ENCODE measurements at regions not wholly inside any gene's neighbourhood (a gene's known extent, or its start where the extent isn't known, plus 50 kb on each side); places are given as distances from the start of the nearest gene placed in this dataset.
"Not testable (repeated sequence)": the region's sequence is repeated elsewhere in the genome, so short reads cannot be mapped to it uniquely, and the experiment has no call there.

- DNase-seq = no peak
Measured at GRCh38 chr7:13107291-13107690, 419.9 kb downstream of the ARL4A start.

GRCh38 chr7:13108061-13108460 is 420.6 kb downstream of the ARL4A start:
- DNase-seq = no peak

DNA sequence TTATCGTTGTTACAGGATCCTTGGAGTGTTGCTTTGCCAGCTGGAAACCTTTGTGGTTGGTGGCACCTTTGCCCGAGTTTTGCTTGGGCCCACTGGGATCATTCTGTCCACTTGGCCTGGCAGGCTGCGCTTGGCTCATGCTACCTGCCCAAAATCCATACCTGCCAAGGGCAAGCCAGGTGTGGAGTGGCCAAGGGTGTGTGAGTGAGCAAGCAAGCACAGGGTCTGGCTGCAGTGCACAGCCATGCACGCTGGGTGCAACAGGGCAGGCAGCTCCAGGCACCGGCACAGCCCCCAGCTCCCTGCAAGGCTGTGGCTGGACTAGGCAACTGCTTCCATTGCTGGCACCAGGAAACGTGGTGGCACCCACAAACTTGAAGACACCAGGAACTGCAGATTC is 421.8 kb downstream of the ARL4A start:
- no peak for DNase-seq

GRCh38 chr7:13110107-13110506 is 422.7 kb downstream of the ARL4A start:
- no peak for DNase-seq

DNA sequence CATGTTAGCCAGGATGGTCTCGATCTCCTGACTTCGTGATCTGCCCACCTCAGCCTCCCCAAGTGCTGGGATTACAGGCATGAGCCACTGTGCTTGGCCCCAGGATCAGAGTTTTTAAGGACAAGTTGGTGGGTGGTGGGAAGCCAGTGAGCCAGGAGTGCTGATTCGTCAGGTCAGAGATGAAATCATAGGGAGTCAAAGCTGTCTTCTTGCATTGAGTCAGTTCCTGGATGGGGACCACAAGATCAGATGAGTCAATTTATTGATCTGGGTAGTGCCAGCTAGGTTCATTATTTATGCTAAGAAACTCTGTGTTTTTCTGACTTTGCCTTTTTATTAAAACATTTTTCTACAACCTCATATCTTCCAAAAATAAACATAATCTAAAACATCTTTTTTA is 423.8 kb downstream of the ARL4A start:
- no peak for DNase-seq

DNA sequence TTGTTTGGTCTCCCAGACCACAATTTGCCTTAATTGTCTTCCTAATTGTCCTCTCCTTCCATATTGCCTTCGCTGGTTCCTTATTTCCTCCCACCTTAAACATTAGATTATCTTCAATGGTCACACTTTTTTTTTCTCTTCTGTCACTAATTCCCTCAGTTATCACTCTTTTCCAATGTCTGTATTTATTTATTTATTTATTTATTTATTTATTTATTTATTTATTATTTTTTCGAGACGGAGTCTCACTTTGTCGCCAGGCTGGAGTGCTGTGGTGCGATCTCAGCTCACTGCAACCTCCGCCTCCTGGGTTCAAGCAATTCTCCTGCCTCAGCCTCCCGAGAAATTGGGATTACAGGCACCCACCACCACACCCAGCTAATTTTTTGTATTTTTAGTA is 426.8 kb downstream of the ARL4A start:
- not testable (repeated sequence) for DNase-seq

DNA sequence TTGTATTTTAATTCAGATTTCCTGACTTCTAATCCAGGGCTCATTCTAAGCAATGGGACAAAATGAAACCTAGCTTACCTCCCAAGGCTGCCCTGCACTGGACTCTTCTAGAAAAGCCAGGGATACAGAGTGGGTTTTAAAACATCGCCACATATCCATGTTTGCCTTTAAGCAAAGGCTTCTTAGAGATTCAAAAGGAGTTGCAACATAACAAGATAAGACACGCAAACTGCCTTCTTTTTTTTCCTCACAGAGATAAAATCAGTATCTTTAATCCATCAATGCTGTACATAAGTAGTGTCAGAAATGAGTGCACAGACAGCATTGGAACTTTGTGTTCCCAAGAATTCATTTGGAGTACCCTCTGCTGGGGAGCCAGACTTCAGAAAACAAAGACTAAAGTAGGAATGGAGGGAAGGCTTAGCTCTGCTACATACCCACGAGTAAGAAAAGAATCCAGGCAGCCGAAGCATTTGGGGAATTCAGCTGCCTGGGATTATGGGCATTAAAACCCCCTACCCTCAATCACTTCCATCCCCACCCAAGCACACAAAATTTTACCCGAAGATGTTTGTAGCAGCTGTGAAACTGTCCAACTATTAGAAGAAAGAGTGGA is 427.8 kb downstream of the ARL4A start:
- no peak for DNase-seq

- no peak for DNase-seq
Measured at GRCh38 chr7:13115855-13116254, 428.4 kb downstream of the ARL4A start.

- DNase-seq = no peak
Measured at GRCh38 chr7:13117103-13117502, 429.7 kb downstream of the ARL4A start.

GRCh38 chr7:13117592-13117991 is 430.2 kb downstream of the ARL4A start:
- DNase-seq = no peak

- DNase-seq = not testable (repeated sequence)
Measured at GRCh38 chr7:13124629-13125028, 437.2 kb downstream of the ARL4A start.

DNA sequence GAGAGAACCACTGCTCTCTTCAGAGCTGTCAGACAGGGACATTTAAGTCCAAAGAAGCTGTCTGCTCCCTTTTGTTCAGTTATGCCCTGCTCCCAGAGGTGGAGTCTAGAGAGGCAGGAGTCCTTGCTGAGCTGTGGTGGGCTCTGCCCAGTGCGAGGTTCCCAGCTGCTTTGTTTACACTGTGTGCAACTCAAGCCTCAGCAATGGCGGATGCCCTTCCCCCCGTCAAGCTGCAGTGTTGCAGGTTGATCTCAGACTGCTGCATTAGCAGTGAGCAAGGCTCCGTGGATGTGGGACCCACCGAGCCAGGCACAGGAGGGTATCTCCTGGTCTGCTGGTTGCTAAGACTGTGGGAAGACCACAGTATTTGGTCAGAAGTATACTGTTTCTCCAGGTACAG is 438.9 kb downstream of the ARL4A start:
- DNase-seq = no peak

DNA sequence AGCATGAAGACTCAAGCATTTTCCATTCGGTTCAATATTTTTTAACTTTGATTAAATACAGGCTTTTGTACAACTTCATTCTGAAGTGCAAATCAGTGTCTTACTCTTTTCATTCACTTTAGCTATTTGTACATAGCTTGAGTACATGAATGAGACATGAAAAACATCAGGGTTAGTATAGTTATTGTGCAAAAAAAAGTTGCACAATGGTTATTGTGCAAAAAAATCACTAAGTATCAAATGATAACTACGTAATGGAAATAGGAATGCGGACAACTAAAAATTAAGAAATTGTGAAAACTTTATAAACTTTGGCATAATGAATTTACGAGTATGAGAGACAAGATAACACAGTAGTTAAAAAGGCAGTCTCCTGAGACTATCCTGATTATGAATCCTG is 442.9 kb downstream of the ARL4A start:
- DNase-seq = no peak

DNA sequence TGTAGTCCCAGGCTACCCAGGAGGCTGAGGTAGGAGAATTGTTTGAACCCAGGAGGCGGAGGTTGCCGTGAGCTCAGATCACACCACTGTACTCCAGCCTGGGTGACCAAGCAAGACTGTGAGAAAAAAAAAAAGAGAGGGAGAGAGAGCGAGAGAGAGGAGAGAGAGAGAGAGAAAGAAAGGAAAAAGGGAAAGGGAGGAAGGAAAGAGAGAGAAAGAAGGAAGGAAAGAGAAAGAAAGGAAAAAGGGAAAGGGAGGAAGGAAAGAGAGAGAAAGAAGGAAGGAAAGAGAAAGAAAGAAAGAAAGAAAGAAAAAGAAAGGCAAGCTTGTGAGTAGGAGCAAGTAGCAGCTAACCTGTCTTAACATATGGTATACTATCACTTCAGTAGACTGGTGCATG is 443.5 kb downstream of the ARL4A start:
- DNase-seq = not testable (repeated sequence)

- no peak for DNase-seq
Measured at GRCh38 chr7:13132314-13132713, 444.9 kb downstream of the ARL4A start.

DNA sequence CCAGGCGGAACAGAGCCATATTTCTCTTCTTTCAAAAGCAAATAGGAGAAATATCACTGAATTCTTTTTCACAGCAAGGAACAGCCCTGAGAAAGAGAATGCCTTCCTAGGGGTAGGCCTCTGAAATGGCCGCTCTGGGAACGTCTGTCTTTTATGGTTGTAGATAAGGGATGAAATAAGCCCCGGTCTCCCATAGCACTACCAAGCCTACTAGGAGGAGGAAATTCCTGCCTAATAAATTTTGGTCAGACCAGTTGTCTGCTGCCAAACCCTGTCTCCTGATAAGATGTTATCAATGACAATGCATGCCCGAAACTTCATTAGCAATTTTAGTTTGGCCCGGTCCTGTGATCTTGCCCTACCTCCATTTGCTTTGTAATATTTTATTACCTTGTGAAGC is 448.9 kb downstream of the ARL4A start:
- not testable (repeated sequence) for DNase-seq

GRCh38 chr7:13139436-13139835 is 452.0 kb downstream of the ARL4A start:
- DNase-seq = no peak

GRCh38 chr7:13144673-13145072 is 457.2 kb downstream of the ARL4A start:
- no peak for DNase-seq

DNA sequence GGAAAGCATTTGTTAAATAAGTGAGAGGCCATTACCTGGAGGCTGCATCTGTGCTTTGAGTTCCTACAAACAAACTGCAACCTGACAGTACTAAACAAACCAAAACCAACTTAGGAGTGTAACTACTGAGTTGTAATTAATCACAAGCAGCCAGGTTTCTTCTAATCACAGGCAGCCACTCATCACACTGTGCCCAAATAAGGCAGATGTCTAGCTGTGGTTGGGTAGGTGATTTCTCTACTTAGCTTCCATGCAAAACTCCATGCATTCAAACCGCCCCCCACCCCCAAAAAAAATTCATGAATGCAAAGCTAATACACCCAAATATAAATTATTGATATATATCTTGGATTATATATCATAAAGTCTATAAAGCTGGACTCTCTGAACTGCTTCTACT is 461.1 kb downstream of the ARL4A start:
- DNase-seq = no peak

GRCh38 chr7:13151978-13152377 is 464.5 kb downstream of the ARL4A start:
- no peak for DNase-seq

GRCh38 chr7:13152755-13153154 is 465.3 kb downstream of the ARL4A start:
- no peak for DNase-seq

DNA sequence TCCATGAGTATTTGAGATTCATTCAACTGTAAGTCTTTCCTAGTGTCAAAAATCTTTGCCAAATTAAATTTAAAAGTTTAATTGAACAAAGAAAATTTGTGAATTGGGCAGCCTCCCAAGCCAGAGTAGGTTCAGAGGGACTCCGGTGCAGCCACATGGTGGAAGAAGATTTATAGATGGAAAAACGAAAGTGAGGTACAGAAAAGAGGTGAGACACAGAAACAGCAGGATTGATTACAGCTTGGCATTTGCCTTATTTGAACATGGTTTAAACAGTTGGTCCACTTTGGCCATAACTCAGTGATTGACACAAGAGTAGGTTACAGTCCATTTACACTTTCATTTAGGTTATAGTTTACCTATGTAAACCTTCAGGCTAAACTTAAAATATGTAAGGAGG is 465.8 kb downstream of the ARL4A start:
- no peak for DNase-seq

DNA sequence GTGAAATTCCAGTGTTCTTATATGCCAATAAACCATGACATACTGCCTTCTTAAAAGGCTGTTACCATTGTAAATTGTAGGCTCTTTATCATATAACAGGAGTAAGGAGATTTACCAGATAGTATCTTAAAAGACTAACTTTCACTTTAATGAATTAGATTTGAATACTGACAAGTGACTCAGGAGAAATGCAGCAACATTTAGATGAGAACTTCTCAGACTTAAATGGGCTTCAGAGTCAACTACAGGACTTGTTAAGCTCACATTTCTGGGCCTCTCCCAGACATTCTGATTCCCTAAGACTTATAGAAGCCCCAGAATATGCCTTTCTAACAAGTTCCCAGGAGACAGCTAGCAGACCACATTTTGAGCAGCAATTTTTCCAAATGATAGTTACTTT is 466.3 kb downstream of the ARL4A start:
- no peak for DNase-seq

- no peak for DNase-seq
Measured at GRCh38 chr7:13155188-13155587, 467.8 kb downstream of the ARL4A start.

GRCh38 chr7:13159003-13159402 is 471.6 kb downstream of the ARL4A start:
- DNase-seq = no peak
